Colonic mucosa (tissue), 4 donors: ENCODE measurements at regions not wholly inside any gene's neighbourhood (a gene's known extent, or its start where the extent isn't known, plus 50 kb on each side); places are given as distances from the start of the nearest gene placed in this dataset.
"Not testable (repeated sequence)": the region's sequence is repeated elsewhere in the genome, so short reads cannot be mapped to it uniquely, and the experiment has no call there.

Experiments
- DNase-seq: peaks from one replicate; pipeline ENCODE4 v3.0.0-alpha.2; 2020
- H3K27ac ChIP-seq: fragments of 200-600 bp; one replicate; pipeline ENCODE4 v1.8.0; 2021
- H3K27me3 ChIP-seq: fragments of 200-600 bp; one replicate; pipeline ENCODE4 v1.8.0; 2021
- H3K36me3 ChIP-seq: fragments of 200-600 bp; one replicate; pipeline ENCODE4 v1.8.0; 2021
- H3K4me1 ChIP-seq: fragments of 200-600 bp; one replicate; pipeline ENCODE4 v1.8.0; 2021; ENCODE audit warnings: mild to moderate bottlenecking
- H3K4me3 ChIP-seq: fragments of 200-600 bp; one replicate; pipeline ENCODE4 v1.8.0; 2021
- H3K9ac ChIP-seq, 2 donors: one replicate each; pipeline ENCODE4 v1.7.0; 2013; ENCODE audit warnings: control low read depth in 2 of 2, low read depth in 2 of 2, low read length in 2 of 2
- H3K9me3 ChIP-seq: fragments of 200-600 bp; one replicate; pipeline ENCODE4 v1.8.0; 2021
- CTCF ChIP-seq: fragments of 200-600 bp; IDR thresholded peaks from one replicate; pipeline ENCODE4 v1.8.0; 2022; ENCODE audit warnings: antibody characterized with exemption, mild to moderate bottlenecking
- intact Hi-C: fragments of 100-400 bp; cut with DNase I; formaldehyde crosslinking; loops from one replicate; pipeline ENCODE4 v1.14.1; 2022
- donor health status: healthy.
- donor health status: DM: no; HTN: no; CAD: no.
- donor health status: DM: no; HTN: no; CAD: no.

- Histone ChIP-seq H3K4me3 (no peak overlapping the region), H3K27me3 (no peaks in the 10 kb centered on the region), H3K36me3 (no peaks in the 10 kb centered on the region), H3K9me3 (no peaks in the 10 kb centered on the region), H3K4me1 (no peaks in the 10 kb centered on the region), H3K9ac (no peak overlapping the region), H3K27ac (no peak overlapping the region)
- no peak for TF ChIP-seq CTCF
- intact Hi-C loops: no loop called here
- DNase-seq: no peak
Observed at GRCh38 chr1:213621077-213621476, 366.7 kb upstream of the PROX1 start.

- intact Hi-C loops: no loop called here
Observed at GRCh38 chr1:213622365-213623063, 365.3 kb upstream of the PROX1 start.

GRCh38 chr1:213623064-213623581, 364.6 kb upstream of the PROX1 start:
- Histone ChIP-seq H3K9ac (no peak overlapping the region), H3K9me3 (no peaks in the 10 kb centered on the region), H3K4me1 (no peaks in the 10 kb centered on the region), H3K4me3 (no peak overlapping the region), H3K27me3 (no peaks in the 10 kb centered on the region), H3K36me3 (no peaks in the 10 kb centered on the region), H3K27ac (no peak overlapping the region)
- intact Hi-C loops: no loop called here
- DNase-seq: no peak
- TF ChIP-seq CTCF: no peak

More at GRCh38 chr1:213622365-213623063, 365.3 kb upstream of the PROX1 start:
- H3K4me1 ChIP-seq: no peaks in the 10 kb centered on the region
- no peak for DNase-seq
- TF ChIP-seq CTCF: no peak
- H3K36me3 ChIP-seq: no peaks in the 10 kb centered on the region
- no peaks in the 10 kb centered on the region for H3K9me3 ChIP-seq
- H3K27me3 ChIP-seq: no peaks in the 10 kb centered on the region
- no peak overlapping the region for H3K4me3 ChIP-seq
- H3K9ac ChIP-seq: no peak overlapping the region
- no peak overlapping the region for H3K27ac ChIP-seq

GRCh38 chr1:213623862-213624261, 363.9 kb upstream of the PROX1 start:
- H3K27me3 ChIP-seq: no peaks in the 10 kb centered on the region
- DNase-seq: no peak
- no peak for TF ChIP-seq CTCF
- intact Hi-C loops: no loop called here
- no peak overlapping the region for H3K9ac ChIP-seq
- no peaks in the 10 kb centered on the region for H3K9me3 ChIP-seq
- H3K27ac ChIP-seq: no peak overlapping the region
- H3K4me3 ChIP-seq: no peak overlapping the region
- no peaks in the 10 kb centered on the region for H3K4me1 ChIP-seq
- no peaks in the 10 kb centered on the region for H3K36me3 ChIP-seq

GRCh38 chr1:213636778-213637177, 351.0 kb upstream of the PROX1 start:
- H3K4me1 ChIP-seq, H3K4me3 ChIP-seq, DNase-seq, intact Hi-C loops, H3K27me3 ChIP-seq, H3K36me3 ChIP-seq, H3K27ac ChIP-seq, H3K9ac ChIP-seq, H3K9me3 ChIP-seq: not testable (repeated sequence)

GRCh38 chr1:213641312-213641711, 346.5 kb upstream of the PROX1 start:
- intact Hi-C loops: no loop called here
- TF ChIP-seq CTCF: no peak
- DNase-seq: no peak

More at GRCh38 chr1:213641312-213641711, 346.5 kb upstream of the PROX1 start:
- Histone ChIP-seq H3K9ac (no peak overlapping the region), H3K4me3 (no peak overlapping the region), H3K27ac (no peak overlapping the region), H3K4me1 (no peaks in the 10 kb centered on the region), H3K9me3 (no peaks in the 10 kb centered on the region), H3K36me3 (no peaks in the 10 kb centered on the region), H3K27me3 (no peaks in the 10 kb centered on the region)
